Natural killer cell (primary cell): ENCODE measurements at regions not wholly inside any gene's neighbourhood (a gene's known extent, or its start where the extent isn't known, plus 50 kb on each side); places are given as distances from the start of the nearest gene placed in this dataset.

ENCODE experiments used
- ATAC-seq, 3 donors: fragments of 150-1000 bp in 2 of 3; fragments of 200-7000 bp in 1 of 3; cut with Tn5 transposase; 1 replicate in 1 of 3; 2 replicates in 2 of 3; pipeline ENCODE4 v1.10.0; 2021; ENCODE audit warnings: mild to moderate bottlenecking in 2 of 3, moderate library complexity in 2 of 3
- DNase-seq, 2 donors: peaks; one replicate each; pipeline versions ENCODE4 v3.0.0 to v3.0.0-alpha.2; 2013 to 2021; ENCODE audit warnings: mixed read lengths in 1 of 2
- H3K27ac ChIP-seq: one replicate; pipeline ENCODE4 v1.5.1; 2013; ENCODE audit warnings: mild to moderate bottlenecking, low read length
- H3K27me3 ChIP-seq: one replicate; pipeline ENCODE4 v1.6.1; 2013; ENCODE audit warnings: low read length; ENCODE audit not compliant: control insufficient read depth, insufficient read depth
- H3K36me3 ChIP-seq: one replicate; pipeline ENCODE4 v1.6.1; 2013; ENCODE audit warnings: low read length; ENCODE audit not compliant: control insufficient read depth, insufficient read depth
- H3K4me1 ChIP-seq: one replicate; pipeline ENCODE4 v1.6.1; 2013; ENCODE audit warnings: low read length; ENCODE audit not compliant: control insufficient read depth, insufficient read depth
- H3K4me3 ChIP-seq: one replicate; pipeline ENCODE4 v1.5.1; 2013; ENCODE audit warnings: low read length
- H3K9me3 ChIP-seq: one replicate; pipeline ENCODE4 v1.6.1; 2013; ENCODE audit warnings: low read length; ENCODE audit not compliant: control insufficient read depth, insufficient read depth
- H3K27ac Mint-ChIP-seq, 2 donors: one replicate each; pipeline ENCODE4 v1.8.0; 2022; ENCODE audit warnings: mild to moderate bottlenecking in 2 of 2, mixed read lengths in 2 of 2, moderate library complexity in 1 of 2
- H3K27me3 Mint-ChIP-seq, 2 donors: one replicate each; pipeline ENCODE4 v1.8.0; 2022; ENCODE audit warnings: low read depth in 2 of 2, mixed read lengths in 2 of 2
- H3K36me3 Mint-ChIP-seq: one replicate; pipeline ENCODE4 v1.8.0; 2022; ENCODE audit warnings: mixed read lengths
- H3K4me1 Mint-ChIP-seq, 2 donors: one replicate each; pipeline ENCODE4 v1.8.0; 2022; ENCODE audit warnings: mixed read lengths in 2 of 2
- H3K4me3 Mint-ChIP-seq: one replicate; pipeline ENCODE4 v1.8.0; 2022; ENCODE audit warnings: mild to moderate bottlenecking, moderate library complexity, mixed read lengths
- H3K9me3 Mint-ChIP-seq, 2 donors: one replicate each; pipeline ENCODE4 v1.8.0; 2022; ENCODE audit warnings: mixed read lengths in 2 of 2
- WGBS: methylation state at CpG from one replicate; pipeline ENCODE4 v1.1.7; 2013; ENCODE audit warnings: missing lambda C conversion rate; ENCODE audit not compliant: insufficient coverage; 5-methylcytosine and 5-hydroxymethylcytosine counted together
- intact Hi-C: fragments of 100-400 bp; cut with micrococcal nuclease; formaldehyde crosslinking; loops from one replicate; pipeline ENCODE4 v1.14.2; 2022
- TF ChIP-seq, protein P1 (sequence below): fragments of 200-600 bp; IDR thresholded peaks from one replicate; pipeline ENCODE4 v1.8.0; 2022; ENCODE audit warnings: antibody characterized with exemption

DNA sequence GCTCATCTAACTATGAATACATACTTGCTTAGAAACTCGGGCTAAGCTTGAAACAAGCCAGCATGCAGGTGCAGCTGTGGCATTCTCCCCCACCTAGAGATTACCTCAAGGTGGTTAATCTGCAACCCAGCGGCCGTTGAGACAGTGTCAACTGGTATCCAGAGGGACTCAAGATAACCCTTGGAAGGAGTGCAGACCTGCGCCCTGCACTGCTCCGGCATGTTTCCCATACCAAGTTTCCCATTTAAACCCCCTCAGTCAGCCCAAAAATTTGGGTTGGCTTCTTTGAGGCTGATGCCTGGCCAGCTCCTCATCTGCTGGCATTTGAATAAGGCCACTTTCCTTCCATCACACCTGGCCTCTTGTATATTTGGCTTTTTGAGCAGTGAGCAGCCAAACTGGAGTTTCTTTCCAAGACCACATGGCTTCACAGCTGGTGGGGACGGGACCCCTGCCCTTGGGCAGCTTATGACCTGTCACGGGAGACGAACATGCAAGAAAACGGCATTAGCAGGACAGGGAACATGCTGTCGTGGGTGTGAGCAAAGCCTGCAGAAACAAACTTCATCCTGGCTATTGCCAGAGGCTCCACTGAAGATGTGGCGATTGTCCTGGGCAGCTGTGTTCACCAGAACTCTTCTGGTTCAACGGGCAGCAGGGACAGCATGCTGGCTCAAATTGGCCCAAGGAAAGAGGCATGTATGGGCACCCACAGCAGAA, 98.2 kb downstream of the PLXNA1 start:
- H3K36me3 ChIP-seq: no peaks in the 10 kb centered on the region
- H3K4me3 Mint-ChIP-seq: no peak overlapping the region
- no peaks in the 10 kb centered on the region for H3K9me3 ChIP-seq
- no peaks in the 10 kb centered on the region for H3K36me3 Mint-ChIP-seq
- no peaks in the 10 kb centered on the region for H3K9me3 Mint-ChIP-seq
- DNase-seq (no peak), ATAC-seq (no peak)
- H3K27me3 Mint-ChIP-seq: peaks cover 0 to 4% of the 10 kb centered on the region in 2 donors
- 79% methylated on average over 12 of the region's 12 CpGs for WGBS
- H3K27ac ChIP-seq: no peak overlapping the region
- H3K27me3 ChIP-seq: no peaks in the 10 kb centered on the region
- intact Hi-C loops: no loop called here
- H3K4me1 Mint-ChIP-seq: no peaks in the 10 kb centered on the region
- H3K4me1 ChIP-seq: no peaks in the 10 kb centered on the region
- no peak overlapping the region for H3K4me3 ChIP-seq
- no peak overlapping the region for H3K27ac Mint-ChIP-seq
- TF ChIP-seq, protein P1, sequence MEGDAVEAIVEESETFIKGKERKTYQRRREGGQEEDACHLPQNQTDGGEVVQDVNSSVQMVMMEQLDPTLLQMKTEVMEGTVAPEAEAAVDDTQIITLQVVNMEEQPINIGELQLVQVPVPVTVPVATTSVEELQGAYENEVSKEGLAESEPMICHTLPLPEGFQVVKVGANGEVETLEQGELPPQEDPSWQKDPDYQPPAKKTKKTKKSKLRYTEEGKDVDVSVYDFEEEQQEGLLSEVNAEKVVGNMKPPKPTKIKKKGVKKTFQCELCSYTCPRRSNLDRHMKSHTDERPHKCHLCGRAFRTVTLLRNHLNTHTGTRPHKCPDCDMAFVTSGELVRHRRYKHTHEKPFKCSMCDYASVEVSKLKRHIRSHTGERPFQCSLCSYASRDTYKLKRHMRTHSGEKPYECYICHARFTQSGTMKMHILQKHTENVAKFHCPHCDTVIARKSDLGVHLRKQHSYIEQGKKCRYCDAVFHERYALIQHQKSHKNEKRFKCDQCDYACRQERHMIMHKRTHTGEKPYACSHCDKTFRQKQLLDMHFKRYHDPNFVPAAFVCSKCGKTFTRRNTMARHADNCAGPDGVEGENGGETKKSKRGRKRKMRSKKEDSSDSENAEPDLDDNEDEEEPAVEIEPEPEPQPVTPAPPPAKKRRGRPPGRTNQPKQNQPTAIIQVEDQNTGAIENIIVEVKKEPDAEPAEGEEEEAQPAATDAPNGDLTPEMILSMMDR: no peak

DNA sequence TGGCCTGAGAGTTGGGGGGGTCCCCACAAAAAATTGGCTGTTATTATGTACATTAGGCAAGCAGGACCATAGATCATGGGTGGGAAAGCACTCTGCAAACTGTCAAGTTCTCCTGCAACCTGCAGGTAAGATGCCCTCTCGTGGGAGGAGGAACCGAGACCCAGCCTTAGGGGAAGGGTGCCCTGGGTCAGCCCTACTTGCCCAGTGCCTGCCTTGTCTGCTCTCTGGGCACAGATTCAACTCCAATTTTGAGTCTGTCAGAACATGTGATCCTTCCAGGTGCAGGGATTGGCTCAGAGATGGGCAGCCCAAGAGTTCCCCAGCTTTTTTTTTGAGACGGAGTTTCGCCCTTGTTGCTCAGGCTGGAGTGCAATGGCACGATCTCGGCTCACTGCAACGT, 99.2 kb downstream of the PLXNA1 start:
- DNase-seq (no peak), ATAC-seq (no peak)

DNA sequence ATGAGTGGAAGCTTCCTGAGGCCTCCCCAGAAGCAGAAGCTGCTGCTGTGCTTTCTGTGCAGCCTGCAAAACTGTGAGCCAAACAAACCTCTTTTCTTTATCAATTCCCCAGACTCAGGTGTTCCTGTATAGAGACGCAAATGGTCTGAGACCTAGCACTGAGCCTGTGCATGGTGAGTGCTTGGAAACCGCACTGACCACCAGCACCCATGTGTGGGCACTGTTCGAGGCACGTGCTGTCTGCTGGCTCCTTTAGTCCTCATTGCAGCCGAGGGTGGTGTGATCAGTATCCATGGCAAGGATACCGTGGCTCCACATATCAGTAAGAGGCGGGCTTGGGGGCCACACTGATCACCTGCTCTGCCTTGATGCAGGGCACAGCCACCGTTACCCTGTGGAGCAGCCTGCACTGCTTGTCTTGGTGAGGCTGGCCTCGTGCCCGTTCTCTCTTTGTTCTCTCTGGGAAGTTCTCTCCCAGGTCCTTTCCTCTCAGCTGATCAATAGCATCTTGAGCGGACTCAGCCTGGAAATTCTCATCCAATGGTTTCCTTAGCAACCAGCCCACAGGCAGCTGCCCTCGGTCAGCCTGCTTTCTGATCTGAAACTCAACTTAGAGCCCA, 101.0 kb downstream of the PLXNA1 start:
- intact Hi-C loops: no loop called here
- DNase-seq (no peak), ATAC-seq (no peak)
- no peaks in the 10 kb centered on the region for H3K9me3 Mint-ChIP-seq
- Histone ChIP-seq H3K4me3 (no peak overlapping the region), H3K9me3 (no peaks in the 10 kb centered on the region), H3K4me1 (no peaks in the 10 kb centered on the region), H3K27ac (no peak overlapping the region), H3K27me3 (no peaks in the 10 kb centered on the region), H3K36me3 (no peaks in the 10 kb centered on the region)
- no peaks in the 10 kb centered on the region for H3K36me3 Mint-ChIP-seq
- no peak overlapping the region for H3K27ac Mint-ChIP-seq
- TF ChIP-seq, protein P1: no peak
- peaks cover 0 to 4% of the 10 kb centered on the region in 2 donors for H3K27me3 Mint-ChIP-seq
- H3K4me1 Mint-ChIP-seq: no peaks in the 10 kb centered on the region
- no peak overlapping the region for H3K4me3 Mint-ChIP-seq
- WGBS: 79% methylated on average over 12 of the region's 12 CpGs

More for the DNA sequence above, 99.2 kb downstream of the PLXNA1 start:
- peaks cover 0 to 4% of the 10 kb centered on the region in 2 donors for H3K27me3 Mint-ChIP-seq
- intact Hi-C loops: no loop called here
- H3K36me3 Mint-ChIP-seq: no peaks in the 10 kb centered on the region
- H3K27me3 ChIP-seq: no peaks in the 10 kb centered on the region
- no peaks in the 10 kb centered on the region for H3K4me1 Mint-ChIP-seq
- H3K36me3 ChIP-seq: no peaks in the 10 kb centered on the region
- WGBS: 91% methylated on average over 7 of the region's 7 CpGs
- H3K9me3 ChIP-seq: no peaks in the 10 kb centered on the region
- no peaks in the 10 kb centered on the region for H3K9me3 Mint-ChIP-seq
- no peak overlapping the region for H3K4me3 Mint-ChIP-seq
- no peak overlapping the region for H3K4me3 ChIP-seq
- no peak overlapping the region for H3K27ac ChIP-seq
- H3K27ac Mint-ChIP-seq: no peak overlapping the region
- TF ChIP-seq, protein P1: no peak
- H3K4me1 ChIP-seq: no peaks in the 10 kb centered on the region
